Thyroid gland (tissue), 4 donors: ENCODE measurements at regions not wholly inside any gene's neighbourhood (a gene's known extent, or its start where the extent isn't known, plus 50 kb on each side); places are given as distances from the start of the nearest gene placed in this dataset.

Source experiments
- CTCF ChIP-seq, 6 experiments: fragments of 200-600 bp in 3 of 6; fragments of 450-650 bp in 3 of 6; sonication (generic) in 3 of 6; IDR thresholded peaks; one replicate each; pipeline ENCODE4 v1.5.1; 2016 to 2019; ENCODE audit warnings: antibody characterized with exemption in 6 of 6, mild to moderate bottlenecking in 2 of 6, inconsistent platforms in 1 of 6, moderate library complexity in 1 of 6
- POLR2A ChIP-seq, 2 donors: fragments of 450-650 bp; IDR thresholded peaks; one replicate each; pipeline ENCODE4 v1.6.1; 2017; ENCODE audit warnings: antibody characterized with exemption in 2 of 2, mild to moderate bottlenecking in 2 of 2, moderate library complexity in 1 of 2

GRCh38 chr16:73823205-73823849 is 473.3 kb upstream of the PSMD7 start:
- TF ChIP-seq POLR2A (IDR thresholded peaks at IDR 0.05) (no peak), CTCF (IDR thresholded peaks at IDR 0.05) (no peak)
